Mononuclear cell (primary cell): ENCODE measurements at regions not wholly inside any gene's neighbourhood (a gene's known extent, or its start where the extent isn't known, plus 50 kb on each side); places are given as distances from the start of the nearest gene placed in this dataset.
"Not testable (repeated sequence)": the region's sequence is repeated elsewhere in the genome, so short reads cannot be mapped to it uniquely, and the experiment has no call there.

ENCODE experiments used
- H3K27me3 ChIP-seq: 2 replicates; pipeline ENCODE4 v1.6.0; 2011; ENCODE audit warnings: low read length, control low read depth; ENCODE audit not compliant: insufficient read depth
- H3K4me1 ChIP-seq: 2 replicates; pipeline ENCODE4 v1.5.1; 2011; ENCODE audit warnings: mild to moderate bottlenecking, low read length, control low read depth; ENCODE audit not compliant: insufficient read depth
- H3K4me3 ChIP-seq: 2 replicates; pipeline ENCODE4 v1.5.1; 2011; ENCODE audit warnings: mild to moderate bottlenecking, low read length, moderate library complexity
- H3K9me3 ChIP-seq: 2 replicates; pipeline ENCODE4 v1.5.1; 2011; ENCODE audit warnings: low read depth, mild to moderate bottlenecking, control low read depth, low read length

DNA sequence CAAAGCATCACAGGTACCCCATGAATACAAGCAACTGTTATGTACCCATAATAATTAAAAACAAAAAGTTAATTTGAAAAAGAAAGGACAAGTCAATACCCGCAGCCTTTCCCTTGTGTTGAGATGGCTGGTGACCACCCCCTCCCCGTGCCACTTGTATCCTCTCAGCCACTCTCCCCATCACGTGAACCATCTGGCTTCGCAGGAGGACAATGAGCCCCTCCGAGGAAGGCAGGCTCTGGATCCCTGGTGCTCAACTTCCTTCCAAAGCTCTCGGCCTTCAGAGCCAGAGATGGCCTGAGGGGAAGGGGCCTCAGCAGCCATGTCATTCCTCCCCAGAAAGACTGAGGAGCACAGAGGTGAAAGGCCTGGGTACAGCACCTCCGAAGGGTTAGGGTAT is 120.4 kb upstream of the RAB4A start:
- peaks cover 19% of the 10 kb centered on the region for H3K27me3 ChIP-seq
- H3K9me3 ChIP-seq, result no peaks in the 10 kb centered on the region
- H3K4me1 ChIP-seq, result peaks cover 18% of the 10 kb centered on the region
- H3K4me3 ChIP-seq, result no peak overlapping the region

DNA sequence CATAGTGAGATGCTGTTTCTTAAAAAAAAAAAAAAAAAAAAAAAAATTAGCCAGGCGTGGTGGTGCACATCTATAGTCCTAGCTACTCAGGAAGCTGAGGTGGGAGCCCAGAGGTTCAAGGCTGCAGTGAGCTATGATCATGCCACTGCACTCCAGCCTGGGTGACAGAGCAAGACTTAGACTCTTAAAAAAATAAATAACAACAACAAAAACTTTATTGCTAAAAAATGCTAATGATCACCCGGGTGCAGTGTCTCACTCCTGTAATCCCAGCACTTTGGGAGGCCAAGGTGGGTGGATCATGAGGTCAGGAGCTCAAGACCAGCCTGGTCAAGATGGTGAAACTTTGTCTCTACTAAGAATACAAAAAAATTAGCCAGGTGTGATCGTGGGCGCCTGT is 119.5 kb upstream of the RAB4A start:
- not testable (repeated sequence) for H3K9me3 ChIP-seq, H3K4me3 ChIP-seq
- peaks cover 19% of the 10 kb centered on the region for H3K27me3 ChIP-seq
- H3K4me1 ChIP-seq, result peaks cover 27% of the 10 kb centered on the region

DNA sequence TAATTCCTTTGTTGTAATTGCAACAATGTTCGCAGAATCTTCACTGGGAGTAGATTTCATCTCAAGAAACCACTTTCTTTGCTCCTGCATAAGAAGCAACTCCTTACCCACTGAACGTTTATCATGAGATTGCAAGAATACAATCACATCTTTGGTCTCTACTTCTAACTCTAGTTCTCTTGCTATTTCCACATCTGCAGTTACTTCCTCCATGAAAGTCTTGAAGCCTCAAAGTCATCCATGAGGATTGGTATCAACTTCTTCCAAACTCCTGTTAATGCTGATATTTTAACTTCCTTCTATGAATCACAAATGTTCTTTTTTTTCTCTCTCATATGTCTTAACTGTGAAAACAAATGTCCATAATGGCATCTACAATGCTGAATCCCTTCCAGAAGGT is 118.6 kb upstream of the RAB4A start:
- H3K27me3 ChIP-seq, result peaks cover 13% of the 10 kb centered on the region
- H3K9me3 ChIP-seq, result no peaks in the 10 kb centered on the region
- H3K4me1 ChIP-seq, result peaks cover 36% of the 10 kb centered on the region
- H3K4me3 ChIP-seq, result no peak overlapping the region

DNA sequence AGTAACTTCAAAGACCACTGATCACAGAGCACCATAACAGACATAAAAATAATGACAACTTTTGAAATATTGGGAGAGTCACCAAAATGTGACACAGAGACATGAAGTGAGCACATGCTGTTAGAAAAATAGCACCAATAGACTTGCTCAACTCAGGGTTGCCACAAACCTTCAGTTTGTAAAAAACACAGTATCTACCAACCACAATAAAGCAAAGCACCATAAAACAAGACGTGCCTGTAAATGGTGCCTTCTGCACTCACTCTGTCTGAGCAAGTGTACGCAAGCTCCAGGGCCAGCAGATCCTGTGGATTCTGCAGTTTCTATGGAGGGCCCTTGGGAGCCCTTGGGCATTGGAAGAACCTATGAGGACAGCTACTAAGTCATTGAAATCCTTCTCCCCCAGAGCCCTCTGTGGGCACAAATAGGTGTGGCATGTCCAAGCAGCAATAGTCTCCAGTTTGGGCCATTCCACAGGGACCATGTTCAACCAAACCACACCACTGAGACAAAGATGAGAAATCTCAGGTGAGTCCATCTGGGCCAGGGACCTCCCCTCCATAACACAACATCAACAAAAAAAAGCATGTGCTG is 116.9 kb upstream of the RAB4A start:
- Histone ChIP-seq H3K27me3 (peaks cover 1% of the 10 kb centered on the region), H3K9me3 (no peaks in the 10 kb centered on the region), H3K4me3 (no peak overlapping the region), H3K4me1 (peaks cover 46% of the 10 kb centered on the region)

DNA sequence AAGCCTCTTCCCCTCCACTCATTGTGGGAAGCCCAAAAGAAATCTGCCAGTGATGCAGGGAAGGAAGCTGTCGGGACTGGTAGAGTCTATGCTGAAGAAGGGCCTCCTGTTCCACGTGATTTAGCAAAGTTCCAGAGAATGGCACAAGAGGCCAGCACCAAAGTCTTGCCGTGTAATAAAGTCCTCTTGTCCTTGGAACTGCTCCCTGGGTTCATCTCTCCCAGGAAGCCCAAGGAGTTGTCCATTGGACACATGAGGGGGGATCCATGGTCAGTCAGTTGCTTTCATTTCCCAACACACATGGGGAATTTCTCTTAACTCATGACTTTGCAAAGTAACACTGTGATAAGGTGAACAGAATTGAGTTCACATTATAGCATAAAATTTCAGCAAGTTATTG is 116.1 kb upstream of the RAB4A start:
- peaks cover 53% of the 10 kb centered on the region for H3K4me1 ChIP-seq
- no peaks in the 10 kb centered on the region for H3K9me3 ChIP-seq
- H3K27me3 ChIP-seq, result no peaks in the 10 kb centered on the region
- H3K4me3 ChIP-seq, result no peak overlapping the region

DNA sequence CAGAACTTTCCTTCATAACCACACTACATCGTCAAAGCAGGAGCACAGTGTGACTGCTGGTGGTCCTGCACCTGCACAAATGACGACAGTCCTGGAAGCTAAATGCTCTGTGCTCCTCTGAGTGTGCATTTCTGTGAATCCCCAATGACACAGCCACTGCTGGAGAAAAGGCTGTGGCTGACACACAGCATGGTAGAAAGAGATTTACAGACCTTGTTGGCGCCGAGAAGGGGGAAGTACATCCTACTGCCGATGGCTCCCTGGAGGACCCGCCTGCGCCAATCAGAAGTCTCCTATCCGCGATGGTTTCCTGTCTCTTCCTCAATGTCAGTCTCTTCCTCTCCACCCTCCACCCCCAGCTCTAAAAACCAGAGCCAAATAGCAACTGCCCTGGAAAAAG is 115.4 kb upstream of the RAB4A start:
- Histone ChIP-seq H3K4me3 (no peak overlapping the region), H3K9me3 (no peaks in the 10 kb centered on the region), H3K4me1 (peaks cover 60% of the 10 kb centered on the region), H3K27me3 (no peaks in the 10 kb centered on the region)

DNA sequence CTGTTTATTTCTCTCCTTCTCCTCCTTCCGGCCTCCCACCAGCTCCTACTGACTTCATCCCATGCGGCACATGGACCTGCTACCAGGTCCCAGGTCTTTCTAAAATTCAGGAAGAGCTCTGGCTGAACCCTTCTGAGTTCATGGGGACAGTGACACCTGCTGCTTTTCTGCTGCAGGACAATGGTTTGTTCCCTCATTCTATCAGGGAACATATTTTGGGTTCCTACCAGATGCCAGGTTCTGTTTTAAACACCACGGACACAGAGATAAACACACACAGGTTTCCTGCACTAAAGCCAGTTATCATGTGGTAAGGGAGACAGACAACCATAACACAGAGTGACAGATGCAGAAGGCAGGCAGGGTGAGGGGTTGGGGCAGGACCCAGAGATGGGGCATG is 114.0 kb upstream of the RAB4A start:
- peaks cover 62% of the 10 kb centered on the region for H3K4me1 ChIP-seq
- no peaks in the 10 kb centered on the region for H3K27me3 ChIP-seq
- no peaks in the 10 kb centered on the region for H3K9me3 ChIP-seq
- H3K4me3 ChIP-seq, result no peak overlapping the region

DNA sequence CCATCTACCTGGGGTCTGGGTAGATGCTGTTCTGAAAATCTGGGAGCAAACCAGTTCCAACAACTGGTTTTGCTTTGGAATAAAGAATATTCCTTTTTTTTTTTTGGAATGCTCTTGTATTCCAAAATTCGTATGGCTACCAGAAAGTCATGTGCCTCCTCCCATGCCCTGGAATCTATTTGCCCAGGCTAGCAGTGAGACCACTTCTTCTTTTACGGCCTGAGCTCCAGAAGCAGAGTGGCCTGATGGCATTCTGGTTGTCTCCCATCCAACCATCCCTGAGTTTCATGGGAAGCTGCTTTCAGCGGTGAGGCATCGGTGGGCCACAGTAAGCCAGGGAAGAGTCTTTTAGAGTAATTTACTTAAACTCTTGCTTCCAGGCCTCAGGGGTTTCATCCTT is 113.4 kb upstream of the RAB4A start:
- H3K27me3 ChIP-seq, result no peaks in the 10 kb centered on the region
- H3K4me1 ChIP-seq, result peaks cover 62% of the 10 kb centered on the region
- H3K4me3 ChIP-seq, result no peak overlapping the region
- no peaks in the 10 kb centered on the region for H3K9me3 ChIP-seq

DNA sequence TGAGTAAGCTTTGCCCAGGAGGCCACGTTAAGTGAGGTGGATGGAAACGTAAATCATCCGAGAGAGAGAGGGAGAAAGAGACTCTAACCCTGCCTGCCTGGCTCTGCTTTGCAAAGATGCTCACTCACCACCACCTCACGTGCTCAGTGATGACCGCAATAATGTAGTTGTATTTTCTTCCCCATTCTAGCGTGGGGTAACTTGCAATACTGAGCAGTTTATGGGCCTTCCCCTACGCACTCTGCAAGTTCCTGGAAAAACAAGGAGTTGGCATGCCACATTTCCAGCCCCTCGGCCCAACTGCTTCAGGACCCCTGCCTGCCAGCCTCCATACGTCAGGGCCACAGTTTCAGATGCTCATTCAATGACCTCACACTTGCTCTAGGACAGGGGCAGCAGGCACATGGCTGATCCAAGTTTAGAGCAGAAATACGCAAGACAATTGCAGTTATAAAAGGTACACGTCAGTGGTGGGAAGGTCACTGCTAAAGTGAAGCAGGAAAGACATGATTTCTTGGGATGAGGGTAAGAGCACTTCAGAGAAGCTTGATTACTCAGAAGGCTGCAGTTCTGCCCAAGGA is 112.5 kb upstream of the RAB4A start:
- H3K9me3 ChIP-seq, result no peaks in the 10 kb centered on the region
- H3K27me3 ChIP-seq, result no peaks in the 10 kb centered on the region
- H3K4me3 ChIP-seq, result no peak overlapping the region
- H3K4me1 ChIP-seq, result peaks cover 62% of the 10 kb centered on the region

DNA sequence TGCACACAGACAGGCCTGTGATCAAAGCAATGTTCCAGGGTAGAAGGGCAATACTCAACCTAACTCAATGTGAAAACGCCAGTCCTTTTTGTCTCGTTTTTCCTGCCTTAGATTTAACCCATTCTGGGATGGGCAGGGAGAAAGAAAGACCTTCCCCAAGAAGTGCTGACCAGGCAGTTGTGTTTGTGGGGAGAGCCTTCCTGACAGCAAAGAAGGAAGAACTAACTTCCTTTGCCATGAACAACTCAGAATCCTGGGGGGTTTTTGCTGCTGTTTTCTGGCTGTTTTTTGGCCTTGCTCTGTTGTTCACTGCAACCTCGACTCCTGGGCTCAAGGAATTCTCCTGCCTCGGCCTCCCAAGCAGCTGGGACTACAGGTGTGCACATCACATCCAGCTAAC is 112.0 kb upstream of the RAB4A start:
- Histone ChIP-seq H3K4me3 (no peak overlapping the region), H3K9me3 (no peaks in the 10 kb centered on the region), H3K4me1 (peaks cover 62% of the 10 kb centered on the region), H3K27me3 (no peaks in the 10 kb centered on the region)

DNA sequence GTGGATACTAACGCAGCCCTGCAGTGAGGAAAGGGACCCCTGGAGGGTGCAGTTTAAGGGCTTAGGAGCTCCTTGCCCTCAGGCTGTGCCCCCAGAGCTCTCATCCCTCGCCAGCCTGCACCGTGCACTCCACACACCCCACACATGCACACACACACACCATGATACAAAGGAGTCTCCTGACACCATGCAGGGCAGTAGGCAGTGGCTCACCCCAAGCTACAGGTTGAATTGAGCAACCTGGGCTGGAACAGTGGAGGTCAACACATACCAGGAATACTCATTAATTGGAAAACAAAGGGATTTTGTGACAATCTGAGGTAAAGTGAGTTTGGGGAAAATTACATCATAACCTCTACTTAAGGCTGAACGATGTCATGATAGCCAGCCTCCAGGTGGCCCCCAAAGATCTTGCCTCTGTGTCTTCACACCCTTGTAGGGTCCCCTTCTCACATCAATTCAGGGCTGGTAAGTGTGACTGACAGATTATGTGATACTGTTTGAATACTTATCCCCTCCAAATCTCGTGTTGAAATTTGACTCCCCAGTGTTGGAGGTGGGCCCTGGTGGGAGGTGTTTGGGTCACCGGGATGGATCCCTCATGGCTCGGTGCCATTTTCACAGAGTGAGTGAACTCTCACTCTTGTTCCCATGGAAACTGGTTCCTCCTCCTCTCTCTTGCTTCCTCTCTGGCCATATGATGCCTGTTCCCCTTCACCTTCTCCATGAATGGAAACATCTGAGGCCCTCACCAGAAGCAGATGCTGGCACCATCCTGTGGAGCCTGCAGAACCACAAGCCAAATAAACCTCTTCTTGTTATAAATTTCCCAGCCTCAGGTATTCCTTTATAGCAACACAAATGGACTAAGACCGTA is 111.0 kb upstream of the RAB4A start:
- Histone ChIP-seq H3K4me1 (peaks cover 58% of the 10 kb centered on the region), H3K9me3 (no peaks in the 10 kb centered on the region), H3K4me3 (no peak overlapping the region), H3K27me3 (no peaks in the 10 kb centered on the region)

DNA sequence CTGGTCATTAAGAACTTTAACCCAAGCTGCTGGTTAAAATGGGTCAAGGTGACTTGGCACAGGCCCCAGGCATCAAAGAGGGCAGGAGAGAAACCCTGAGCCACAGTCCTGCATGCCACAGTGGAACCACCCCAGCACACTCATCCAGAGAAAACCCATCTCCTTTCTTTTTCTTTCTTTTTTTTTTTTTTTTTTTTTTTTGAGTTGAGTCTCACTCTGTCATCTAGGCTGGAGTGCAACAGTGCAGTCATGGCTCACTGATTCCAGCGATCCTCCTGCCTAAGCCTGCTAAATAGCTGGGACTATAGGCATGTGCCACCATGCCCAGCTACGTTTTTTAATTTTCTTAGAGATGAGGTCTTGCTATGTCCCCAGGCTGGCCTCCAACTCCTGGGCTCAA is 109.2 kb upstream of the RAB4A start:
- H3K9me3 ChIP-seq, result no peaks in the 10 kb centered on the region
- H3K4me3 ChIP-seq, result no peak overlapping the region
- H3K27me3 ChIP-seq, result no peaks in the 10 kb centered on the region
- peaks cover 54% of the 10 kb centered on the region for H3K4me1 ChIP-seq

DNA sequence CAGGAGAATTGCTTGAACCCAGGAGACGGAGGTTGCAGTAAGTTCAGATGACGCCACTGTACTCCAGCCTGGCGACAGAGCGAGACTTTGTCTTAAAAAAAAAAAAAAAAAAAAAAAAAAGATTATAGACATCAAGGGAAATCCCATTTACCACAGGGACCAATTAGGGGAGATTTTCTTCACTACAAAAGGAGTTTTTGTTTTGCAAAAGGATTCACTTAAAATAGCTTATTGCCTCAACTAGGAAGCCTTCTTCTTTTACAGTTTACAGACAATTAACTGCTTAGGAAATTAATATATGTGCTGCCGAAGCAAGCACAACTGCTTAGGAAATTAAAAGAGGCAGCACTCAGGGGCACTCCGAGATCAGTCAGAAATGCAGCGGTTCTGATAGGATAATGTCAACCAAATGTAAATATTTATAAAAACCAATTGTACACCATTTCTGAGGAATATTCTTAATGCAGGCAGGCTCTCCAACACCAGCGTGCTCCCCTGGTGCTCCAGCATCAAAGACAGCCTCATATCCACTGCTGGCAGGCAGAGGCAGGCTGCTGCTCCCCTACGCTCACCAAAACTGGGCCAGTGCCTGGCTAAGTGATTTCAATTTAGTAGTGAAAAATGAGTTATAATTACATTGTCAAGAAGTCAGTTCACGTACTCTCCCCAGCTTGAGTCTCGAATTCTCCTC is 107.9 kb upstream of the RAB4A start:
- H3K4me1 ChIP-seq, result peaks cover 42% of the 10 kb centered on the region
- no peaks in the 10 kb centered on the region for H3K9me3 ChIP-seq
- H3K4me3 ChIP-seq, result no peak overlapping the region
- no peaks in the 10 kb centered on the region for H3K27me3 ChIP-seq

DNA sequence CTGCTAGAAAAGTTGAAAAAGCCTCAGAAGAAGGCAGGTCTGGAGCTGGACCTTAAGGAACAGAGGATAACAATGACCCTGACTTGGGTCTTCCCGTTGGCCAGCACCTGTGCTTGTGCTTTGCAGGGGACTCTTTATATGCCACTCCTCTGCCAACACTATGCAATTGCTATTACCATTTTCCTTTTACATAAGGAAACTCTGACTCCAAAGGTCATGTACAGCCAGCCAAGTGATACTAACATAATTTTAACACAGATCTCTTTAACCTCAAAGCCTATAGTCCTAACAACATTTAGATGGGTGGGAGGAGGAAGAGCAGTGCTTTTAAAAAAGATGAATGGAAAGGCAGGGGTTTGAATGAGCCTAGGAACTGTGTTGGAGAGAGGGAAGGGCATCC is 106.6 kb upstream of the RAB4A start:
- Histone ChIP-seq H3K9me3 (no peaks in the 10 kb centered on the region), H3K4me1 (peaks cover 28% of the 10 kb centered on the region), H3K27me3 (no peaks in the 10 kb centered on the region), H3K4me3 (no peak overlapping the region)
